HepG2 (cell line): ENCODE measurements at regions not wholly inside any gene's neighbourhood (a gene's known extent, or its start where the extent isn't known, plus 50 kb on each side); places are given as distances from the start of the nearest gene placed in this dataset.

Experiments
- CTCF ChIP-seq: sonication (generic); formaldehyde crosslinking; IDR thresholded peaks from 2 replicates; pipeline ENCODE4 v1.5.0; 2020; ENCODE audit warnings: mild to moderate bottlenecking, missing genetic modification reagents, moderate library complexity
- EZH2 ChIP-seq: conservative IDR thresholded peaks from 2 replicates; pipeline ENCODE4 v1.6.1; 2012; ENCODE audit warnings: mild to moderate bottlenecking, low read depth, low read length, moderate library complexity
- MEIS1 ChIP-seq: sonication (generic); formaldehyde crosslinking; IDR thresholded peaks from 2 replicates; pipeline ENCODE4 v1.9.0; 2021; ENCODE audit warnings: mild to moderate bottlenecking, missing genetic modification reagents, moderate library complexity, borderline replicate concordance
- PRDM15 ChIP-seq: sonication (generic); formaldehyde crosslinking; IDR thresholded peaks from 2 replicates; pipeline ENCODE4 v1.4.0; 2020; ENCODE audit warnings: missing genetic modification reagents
- RNF2 ChIP-seq: fragments of 450-650 bp; conservative IDR thresholded peaks from 2 replicates; pipeline ENCODE4 v1.6.1; 2016; ENCODE audit warnings: low read depth
- SMC3 ChIP-seq: IDR thresholded peaks from 2 replicates; pipeline ENCODE4 v1.6.1; 2011; ENCODE audit warnings: low read length, improper control_type of control experiment
- TCF7L2 ChIP-seq: IDR thresholded peaks from 2 replicates; pipeline ENCODE4 v1.6.1; 2011; ENCODE audit warnings: mild to moderate bottlenecking, low read depth, low read length, moderate library complexity
- ZBTB49 ChIP-seq: sonication (generic); formaldehyde crosslinking; IDR thresholded peaks from 2 replicates; pipeline ENCODE4 v1.4.0; 2020; ENCODE audit warnings: missing genetic modification reagents, borderline replicate concordance
- ZFP37 ChIP-seq: sonication (generic); formaldehyde crosslinking; IDR thresholded peaks from 2 replicates; pipeline ENCODE4 v1.4.0; 2020; ENCODE audit warnings: missing genetic modification reagents, borderline replicate concordance
- ZNF407 ChIP-seq: sonication (generic); formaldehyde crosslinking; IDR thresholded peaks from one replicate; pipeline ENCODE4 v1.5.1; 2020; ENCODE audit warnings: mild to moderate bottlenecking, missing genetic modification reagents; ENCODE audit errors: not compliant biosample characterization
- ZNF512 ChIP-seq: sonication (generic); formaldehyde crosslinking; IDR thresholded peaks from 2 replicates; pipeline ENCODE4 v1.4.0; 2020; ENCODE audit warnings: mild to moderate bottlenecking, missing genetic modification reagents

GRCh38 chr15:47961401-47962090 lies 159.2 kb upstream of the SLC24A5 start:
- TF ChIP-seq CTCF (CRISPR knock-in tag) (no peak), EZH2 (no peak), ZBTB49 (no peak), PRDM15 (no peak), MEIS1 (CRISPR knock-in tag) (no peak), SMC3 (no peak), ZFP37 (CRISPR knock-in tag) (no peak), RNF2 (no peak), TCF7L2 (no peak), ZNF407 (CRISPR knock-in tag) (no peak), ZNF512 (CRISPR knock-in tag) (no peak)
